WTC11 (cell line): ENCODE measurements at regions not wholly inside any gene's neighbourhood (a gene's known extent, or its start where the extent isn't known, plus 50 kb on each side); places are given as distances from the start of the nearest gene placed in this dataset.

Experiments
- ELF4 ChIP-seq: sonication (generic); formaldehyde crosslinking; IDR thresholded peaks from 2 replicates; pipeline ENCODE4 v1.8.1; 2022; ENCODE audit warnings: low read depth, mild to moderate bottlenecking, moderate library complexity, missing genetic modification reagents
- GABPB1 ChIP-seq: sonication (generic); formaldehyde crosslinking; IDR thresholded peaks from 2 replicates; pipeline ENCODE4 v1.8.1; 2023; ENCODE audit warnings: mild to moderate bottlenecking, missing genetic modification reagents
- SMAD4 ChIP-seq: sonication (generic); formaldehyde crosslinking; IDR thresholded peaks from 2 replicates; pipeline ENCODE4 v1.8.0; 2022; ENCODE audit warnings: mild to moderate bottlenecking, missing genetic modification reagents
- TEAD4 ChIP-seq: sonication (generic); formaldehyde crosslinking; IDR thresholded peaks from 2 replicates; pipeline ENCODE4 v1.8.0; 2022; ENCODE audit warnings: mild to moderate bottlenecking, missing genetic modification reagents
- ZNF396 ChIP-seq: fragments of 250-450 bp; sonication (Bioruptor Pico); IDR thresholded peaks from 2 replicates; pipeline ENCODE4 v1.8.0; 2021; ENCODE audit warnings: mild to moderate bottlenecking, moderate library complexity, borderline replicate concordance
- TF ChIP-seq, protein P1 (sequence below): fragments of 200-600 bp; IDR thresholded peaks from 2 replicates; pipeline ENCODE4 v1.8.0; 2022; ENCODE audit warnings: antibody characterized with exemption

DNA sequence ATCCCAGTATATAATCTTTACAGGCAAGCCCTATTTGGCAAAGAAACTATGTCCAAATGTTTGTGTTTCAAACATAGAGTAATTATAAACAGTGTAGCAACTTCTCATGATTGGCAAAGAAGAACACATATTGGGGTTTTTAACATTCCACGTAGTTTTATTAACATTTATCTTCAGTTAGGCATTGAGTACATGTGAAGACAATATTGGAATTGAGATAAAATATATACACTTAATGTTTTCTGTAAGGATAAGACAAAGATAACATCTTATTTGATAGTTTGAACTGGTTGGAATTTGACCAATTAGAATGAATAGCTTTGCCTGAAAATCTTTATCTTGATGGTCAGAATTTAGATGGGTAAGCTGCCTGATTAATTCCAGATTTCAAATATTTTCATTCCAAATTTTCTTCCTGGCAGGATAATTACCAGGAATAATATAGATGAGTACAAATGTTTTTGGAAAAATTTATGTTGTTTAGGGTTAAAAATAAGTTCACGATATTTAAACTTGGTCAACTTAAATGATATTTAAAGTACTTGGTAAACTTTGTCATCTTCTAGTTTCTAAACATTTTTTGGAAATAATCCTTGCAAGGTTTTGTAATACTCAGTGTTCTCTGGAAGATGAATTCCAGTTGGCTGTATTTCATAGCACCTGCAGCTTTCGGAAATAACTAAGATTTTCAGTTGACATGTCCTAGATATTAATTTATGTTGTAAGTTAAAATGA lies 536.5 kb upstream of the SPRY2 start:
- no peak for TF ChIP-seq ELF4 (CRISPR knock-in tag)
- TF ChIP-seq, protein P1, sequence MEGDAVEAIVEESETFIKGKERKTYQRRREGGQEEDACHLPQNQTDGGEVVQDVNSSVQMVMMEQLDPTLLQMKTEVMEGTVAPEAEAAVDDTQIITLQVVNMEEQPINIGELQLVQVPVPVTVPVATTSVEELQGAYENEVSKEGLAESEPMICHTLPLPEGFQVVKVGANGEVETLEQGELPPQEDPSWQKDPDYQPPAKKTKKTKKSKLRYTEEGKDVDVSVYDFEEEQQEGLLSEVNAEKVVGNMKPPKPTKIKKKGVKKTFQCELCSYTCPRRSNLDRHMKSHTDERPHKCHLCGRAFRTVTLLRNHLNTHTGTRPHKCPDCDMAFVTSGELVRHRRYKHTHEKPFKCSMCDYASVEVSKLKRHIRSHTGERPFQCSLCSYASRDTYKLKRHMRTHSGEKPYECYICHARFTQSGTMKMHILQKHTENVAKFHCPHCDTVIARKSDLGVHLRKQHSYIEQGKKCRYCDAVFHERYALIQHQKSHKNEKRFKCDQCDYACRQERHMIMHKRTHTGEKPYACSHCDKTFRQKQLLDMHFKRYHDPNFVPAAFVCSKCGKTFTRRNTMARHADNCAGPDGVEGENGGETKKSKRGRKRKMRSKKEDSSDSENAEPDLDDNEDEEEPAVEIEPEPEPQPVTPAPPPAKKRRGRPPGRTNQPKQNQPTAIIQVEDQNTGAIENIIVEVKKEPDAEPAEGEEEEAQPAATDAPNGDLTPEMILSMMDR: no peak
- no peak for TF ChIP-seq GABPB1
- TF ChIP-seq SMAD4 (CRISPR knock-in tag): no peak
- TF ChIP-seq ZNF396 (CRISPR knock-in tag): no peak
- TF ChIP-seq TEAD4: no peak
